Uterus (tissue), 2 donors: ENCODE measurements at regions not wholly inside any gene's neighbourhood (a gene's known extent, or its start where the extent isn't known, plus 50 kb on each side); places are given as distances from the start of the nearest gene placed in this dataset.

Experiments
- POLR2A ChIP-seq, 2 donors: fragments of 450-650 bp; IDR thresholded peaks; one replicate each; pipeline ENCODE4 v1.6.1; 2016; ENCODE audit warnings: antibody characterized with exemption in 2 of 2, mild to moderate bottlenecking in 1 of 2, moderate library complexity in 1 of 2
- TF ChIP-seq, protein P1 (sequence below), 4 experiments: fragments of 200-600 bp in 2 of 4; fragments of 450-650 bp in 2 of 4; sonication (generic) in 2 of 4; IDR thresholded peaks; one replicate each; pipeline ENCODE4 v1.5.1; 2016 to 2019; ENCODE audit warnings: antibody characterized with exemption in 4 of 4, mild to moderate bottlenecking in 2 of 4, moderate library complexity in 1 of 4

DNA sequence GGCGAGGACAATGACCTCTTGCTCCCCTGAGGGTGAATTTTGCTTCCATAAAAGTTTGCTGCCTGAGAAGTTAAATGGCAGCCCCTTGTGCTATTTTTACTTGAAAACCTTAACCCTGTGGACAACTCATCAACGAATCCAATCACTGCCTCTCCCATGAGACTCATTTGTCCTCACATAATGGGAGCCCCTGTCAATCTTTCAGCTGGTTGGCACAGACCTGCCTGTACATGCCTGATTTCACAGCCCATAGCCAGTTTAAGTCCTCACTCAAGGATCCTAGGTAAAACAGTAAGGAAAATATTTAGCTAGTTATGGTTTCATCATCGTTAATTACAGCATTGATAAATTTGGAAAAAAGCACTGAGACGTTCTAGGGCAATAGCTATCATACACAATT lies 207.4 kb downstream of the NHLRC3 start:
- TF ChIP-seq, protein P1, sequence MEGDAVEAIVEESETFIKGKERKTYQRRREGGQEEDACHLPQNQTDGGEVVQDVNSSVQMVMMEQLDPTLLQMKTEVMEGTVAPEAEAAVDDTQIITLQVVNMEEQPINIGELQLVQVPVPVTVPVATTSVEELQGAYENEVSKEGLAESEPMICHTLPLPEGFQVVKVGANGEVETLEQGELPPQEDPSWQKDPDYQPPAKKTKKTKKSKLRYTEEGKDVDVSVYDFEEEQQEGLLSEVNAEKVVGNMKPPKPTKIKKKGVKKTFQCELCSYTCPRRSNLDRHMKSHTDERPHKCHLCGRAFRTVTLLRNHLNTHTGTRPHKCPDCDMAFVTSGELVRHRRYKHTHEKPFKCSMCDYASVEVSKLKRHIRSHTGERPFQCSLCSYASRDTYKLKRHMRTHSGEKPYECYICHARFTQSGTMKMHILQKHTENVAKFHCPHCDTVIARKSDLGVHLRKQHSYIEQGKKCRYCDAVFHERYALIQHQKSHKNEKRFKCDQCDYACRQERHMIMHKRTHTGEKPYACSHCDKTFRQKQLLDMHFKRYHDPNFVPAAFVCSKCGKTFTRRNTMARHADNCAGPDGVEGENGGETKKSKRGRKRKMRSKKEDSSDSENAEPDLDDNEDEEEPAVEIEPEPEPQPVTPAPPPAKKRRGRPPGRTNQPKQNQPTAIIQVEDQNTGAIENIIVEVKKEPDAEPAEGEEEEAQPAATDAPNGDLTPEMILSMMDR (IDR thresholded peaks at IDR 0.05), result no peak
- TF ChIP-seq POLR2A (IDR thresholded peaks at IDR 0.05), result no peak
